NOMO-1 treated with dmso at 0.1 percent for 144 hours (cell line): ENCODE measurements at regions not wholly inside any gene's neighbourhood (a gene's known extent, or its start where the extent isn't known, plus 50 kb on each side); places are given as distances from the start of the nearest gene placed in this dataset.

Source experiments
- DNase-seq: peaks from one replicate; lab custom pipeline; 2025; ENCODE audit not compliant: unreplicated experiment; lab: John Stamatoyannopoulos, UW

GRCh38 chr2:238731961-238732360, 115.9 kb upstream of the TWIST2 start:
- peak; percentile 84 for DNase-seq

GRCh38 chr2:238738917-238739316, 109.0 kb upstream of the TWIST2 start:
- no peak for DNase-seq

- no peak for DNase-seq
Measured at GRCh38 chr2:238739668-238740067, 108.2 kb upstream of the TWIST2 start.

DNA sequence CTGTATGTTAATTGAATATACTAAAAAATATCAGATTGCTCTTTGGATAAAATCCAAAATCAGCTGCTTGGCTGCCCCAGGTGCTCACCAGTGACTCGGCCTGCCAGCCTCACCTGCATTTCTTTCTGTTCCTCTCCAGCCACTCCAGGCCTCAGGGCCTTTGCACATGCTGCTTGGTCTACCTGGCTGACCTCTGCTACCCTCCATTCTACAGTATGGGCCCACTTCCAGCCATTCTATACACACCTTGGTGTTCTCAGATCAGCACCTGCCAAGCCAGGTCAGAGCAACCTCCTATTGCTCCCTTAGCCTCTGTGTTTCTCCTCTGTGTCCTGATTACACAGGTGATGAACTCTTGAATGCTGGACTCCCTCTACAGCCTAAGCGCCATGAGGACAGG, 106.6 kb upstream of the TWIST2 start:
- no peak for DNase-seq

DNA sequence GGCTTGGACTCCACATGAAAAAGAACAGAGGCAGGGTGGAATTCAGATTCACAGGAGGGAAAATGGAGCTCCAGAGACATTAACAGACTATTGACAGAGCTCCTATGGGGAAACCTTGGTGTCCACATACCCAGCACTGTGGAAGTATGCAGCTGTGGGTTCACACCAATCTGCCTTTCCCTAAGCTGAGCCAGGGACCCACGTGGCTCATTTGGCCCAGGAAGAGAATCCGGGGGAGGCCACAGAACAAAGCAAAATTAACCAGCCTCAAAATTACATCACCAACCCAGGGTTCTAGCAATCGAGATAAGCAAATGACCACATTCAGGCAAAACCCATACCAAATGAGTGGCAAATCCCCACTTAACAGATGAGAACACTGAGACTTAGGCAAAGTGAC, 105.8 kb upstream of the TWIST2 start:
- DNase-seq = no peak

DNA sequence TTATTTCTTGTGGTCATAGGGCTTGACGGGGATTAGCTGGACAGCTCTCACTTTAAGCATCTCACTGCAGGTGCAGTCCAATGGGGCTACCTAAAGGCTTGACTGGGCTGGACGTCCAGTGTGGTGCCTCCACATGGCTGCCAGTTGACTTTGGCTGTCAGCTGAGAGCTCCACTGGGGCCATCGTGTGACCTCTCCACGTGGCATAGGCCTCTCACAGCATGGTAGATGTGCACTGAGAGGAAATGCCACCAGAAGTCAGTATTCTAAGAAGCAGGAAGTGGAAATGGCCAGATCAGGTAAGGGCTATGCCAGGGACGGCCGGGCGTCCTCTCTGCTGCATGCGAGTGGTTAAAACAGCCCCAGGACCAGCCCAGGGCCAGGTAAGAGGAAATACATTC, 105.2 kb upstream of the TWIST2 start:
- no peak for DNase-seq

- peak; percentile 44 for DNase-seq
Measured at GRCh38 chr2:238743243-238744065, 104.4 kb upstream of the TWIST2 start.

DNA sequence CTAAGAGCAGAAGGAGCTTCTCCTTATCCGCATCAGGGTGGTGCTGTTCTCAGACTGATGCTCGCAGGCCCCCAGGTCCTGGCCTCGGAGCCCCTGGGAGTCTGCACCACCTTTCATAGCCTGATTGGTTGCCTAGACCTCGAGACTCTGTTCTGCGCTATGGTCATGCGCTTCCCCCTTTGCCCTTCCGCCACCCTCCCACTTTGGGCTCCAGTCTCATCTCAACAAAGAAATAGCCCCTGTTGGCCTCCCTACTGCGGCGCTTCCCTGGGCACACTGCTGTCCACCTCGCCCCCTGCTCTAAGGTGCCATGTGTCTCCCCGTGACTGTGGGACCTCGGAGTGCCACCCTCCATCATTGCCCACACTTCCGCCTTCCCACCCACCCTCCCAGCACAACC, 102.9 kb upstream of the TWIST2 start:
- DNase-seq = no peak

DNA sequence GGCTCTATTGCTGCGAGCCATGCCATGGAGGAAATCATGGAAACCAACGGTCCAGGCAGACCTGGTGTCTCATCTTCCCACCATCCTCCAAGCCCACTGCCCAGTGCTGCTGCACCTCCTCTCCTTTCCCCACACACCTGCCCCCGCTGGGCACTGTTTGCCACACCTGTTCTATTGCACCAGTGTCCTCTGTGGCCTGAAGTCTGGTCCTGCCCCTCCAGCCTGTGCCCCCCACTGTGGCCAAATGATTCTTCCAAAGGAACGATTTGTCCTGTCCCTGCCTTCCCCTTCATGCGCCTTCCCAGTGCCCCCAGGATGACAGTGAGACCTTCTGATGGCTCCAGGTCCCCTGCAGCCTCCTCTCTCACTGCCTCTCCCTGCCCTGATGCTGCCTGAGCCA, 101.9 kb upstream of the TWIST2 start:
- DNase-seq = no peak

DNA sequence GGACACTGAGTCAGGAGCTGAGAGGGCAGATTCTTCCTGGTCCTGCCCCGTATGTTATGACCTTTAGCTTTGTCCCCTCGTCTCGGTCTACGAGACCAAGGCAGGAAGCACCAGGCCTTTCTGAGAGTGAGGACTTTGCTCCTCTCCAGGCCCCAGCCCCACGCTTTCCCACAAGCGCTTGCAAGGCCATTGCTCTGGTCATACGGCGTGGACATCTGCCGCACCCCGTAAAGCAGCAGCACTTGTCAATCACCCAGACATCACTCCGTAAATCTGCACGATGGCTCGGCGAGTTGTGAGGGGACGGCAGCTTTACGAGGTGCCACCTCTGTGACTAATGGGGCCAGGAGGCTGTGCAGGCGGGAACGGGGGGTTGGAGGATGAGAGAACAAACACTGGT, 100.8 kb upstream of the TWIST2 start:
- DNase-seq = no peak

- no peak for DNase-seq
Measured at GRCh38 chr2:238747557-238747956, 100.3 kb upstream of the TWIST2 start.

DNA sequence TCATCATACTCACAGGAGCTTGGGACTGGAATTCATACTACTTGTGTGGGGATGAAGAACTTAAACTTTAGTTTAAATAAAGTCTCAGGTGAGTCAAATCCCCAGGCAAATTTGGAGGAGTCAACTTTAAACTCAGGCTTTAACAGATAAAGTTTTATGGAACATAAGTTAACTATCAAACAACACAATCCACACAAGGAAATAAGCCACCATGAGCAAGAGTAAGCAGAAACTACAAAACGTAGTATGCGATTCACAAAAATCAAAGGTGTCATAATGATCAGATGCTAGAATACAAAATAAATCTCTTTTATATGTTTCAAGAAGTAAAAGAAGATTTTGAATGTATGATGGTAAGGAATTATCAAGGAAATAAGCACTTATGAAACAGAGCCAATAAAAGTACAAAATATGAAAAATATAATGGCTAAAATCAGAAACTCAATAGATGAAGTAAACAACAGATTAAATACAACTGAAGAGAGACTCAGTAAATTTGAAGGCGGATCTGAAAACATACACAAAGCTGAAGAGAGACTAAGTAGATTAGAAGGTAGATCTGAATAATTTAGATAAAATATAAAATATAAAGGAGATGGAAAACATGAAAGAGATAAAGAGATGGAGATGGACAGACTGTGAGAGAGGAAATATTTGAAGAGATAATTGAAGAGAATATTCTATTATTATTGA, 97.5 kb upstream of the TWIST2 start:
- DNase-seq = no peak

GRCh38 chr2:238754259-238754658, 93.6 kb upstream of the TWIST2 start:
- DNase-seq = no peak

GRCh38 chr2:238761868-238762267, 86.0 kb upstream of the TWIST2 start:
- DNase-seq = no peak

DNA sequence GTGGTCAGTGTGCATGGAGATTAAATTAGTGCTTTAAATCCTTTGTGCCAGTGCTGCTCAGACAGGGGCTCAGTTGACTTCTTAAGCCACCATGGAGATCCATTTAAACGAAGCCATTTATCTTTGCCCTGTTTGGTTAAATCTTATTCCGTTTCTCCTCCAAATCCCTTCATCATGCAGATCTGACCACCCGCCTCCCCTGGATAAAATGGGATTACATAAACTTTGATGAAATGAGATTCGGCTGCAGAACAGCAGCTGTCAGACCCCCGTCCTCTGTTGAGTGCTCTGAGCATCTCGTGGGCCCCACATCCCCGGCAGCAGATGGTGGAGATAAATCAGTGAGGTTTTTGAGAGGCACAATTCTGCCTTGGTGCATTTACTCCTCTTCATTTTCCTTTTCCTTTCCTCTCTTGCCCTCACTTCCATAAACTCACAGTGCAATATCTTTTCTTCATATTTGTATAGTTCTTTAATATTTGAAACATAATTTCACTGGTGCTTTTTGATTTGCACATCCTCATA, 84.4 kb upstream of the TWIST2 start:
- no peak for DNase-seq

DNA sequence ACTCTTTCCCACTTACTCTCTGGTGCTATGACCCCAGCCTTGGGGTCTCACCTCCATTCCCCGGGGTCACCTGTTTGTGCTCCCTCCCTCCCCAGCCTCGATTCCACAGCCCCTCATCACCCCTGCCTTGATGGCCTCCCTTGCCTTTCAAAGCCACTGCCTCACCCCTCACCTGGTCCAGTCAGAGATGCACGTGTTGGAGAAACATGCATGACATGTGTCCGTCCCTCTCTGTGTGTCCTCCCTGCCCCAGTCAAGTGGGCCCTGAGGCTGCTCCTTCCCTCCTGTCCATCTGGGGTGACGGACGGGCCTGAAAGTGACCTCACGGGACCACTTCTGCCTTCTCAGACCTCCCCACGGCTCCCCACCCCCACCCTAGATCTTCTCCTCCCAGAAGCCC, 82.3 kb upstream of the TWIST2 start:
- DNase-seq = no peak

GRCh38 chr2:238771218-238771617, 76.7 kb upstream of the TWIST2 start:
- no peak for DNase-seq

GRCh38 chr2:238771639-238772038, 76.2 kb upstream of the TWIST2 start:
- DNase-seq = no peak

DNA sequence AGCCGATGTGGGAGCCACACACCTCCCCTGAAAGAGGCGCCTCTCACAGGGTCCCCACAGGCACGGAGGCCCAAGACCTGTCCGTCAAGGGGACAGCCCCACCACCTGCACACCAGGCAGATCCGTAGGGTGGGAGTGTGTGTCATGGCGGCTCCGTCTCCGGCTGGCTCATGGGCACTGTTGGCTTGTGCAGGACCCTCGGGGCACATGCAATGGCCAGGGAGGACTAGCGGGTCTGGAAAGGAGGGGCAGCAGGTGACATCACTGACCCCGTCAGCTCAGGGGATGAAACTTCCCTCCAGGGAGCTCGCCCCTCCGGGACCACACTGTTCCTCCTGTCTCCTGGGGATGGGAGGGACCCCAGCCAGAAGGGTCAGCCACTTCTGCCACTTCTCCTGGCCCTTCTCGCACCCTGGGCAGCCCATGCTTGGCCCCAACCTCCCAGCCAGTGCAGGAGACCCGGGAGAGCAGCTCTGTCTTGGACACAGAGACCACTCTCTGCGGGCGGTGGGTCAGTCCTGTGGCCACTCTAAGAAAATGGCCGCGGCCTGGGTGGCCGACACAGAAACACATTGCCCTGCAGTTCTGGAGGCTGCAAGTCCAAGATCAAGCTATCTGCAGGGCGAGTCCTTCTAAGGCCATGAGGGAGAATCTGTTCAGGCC, 75.1 kb upstream of the TWIST2 start:
- no peak for DNase-seq

DNA sequence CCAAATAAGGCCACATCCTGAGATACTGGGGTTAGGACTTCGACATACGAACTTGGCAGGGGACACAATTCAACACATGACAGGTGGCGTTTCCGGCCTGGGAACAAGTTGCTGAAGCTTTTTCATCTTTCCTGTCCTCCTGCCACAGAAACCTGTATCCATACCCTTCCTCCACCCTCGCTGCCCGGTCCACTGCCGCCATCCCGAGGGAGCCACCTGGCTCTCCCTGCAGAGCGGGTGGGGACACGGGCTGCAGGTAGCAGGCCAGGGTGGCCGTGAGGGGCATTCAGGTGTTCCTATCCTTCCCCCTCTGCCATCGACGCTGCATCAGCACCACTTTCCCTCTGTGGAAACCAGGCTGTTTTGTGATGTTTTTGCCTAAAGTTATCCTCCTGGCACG, 74.4 kb upstream of the TWIST2 start:
- DNase-seq = no peak

- no peak for DNase-seq
Measured at GRCh38 chr2:238774071-238774470, 73.8 kb upstream of the TWIST2 start.

DNA sequence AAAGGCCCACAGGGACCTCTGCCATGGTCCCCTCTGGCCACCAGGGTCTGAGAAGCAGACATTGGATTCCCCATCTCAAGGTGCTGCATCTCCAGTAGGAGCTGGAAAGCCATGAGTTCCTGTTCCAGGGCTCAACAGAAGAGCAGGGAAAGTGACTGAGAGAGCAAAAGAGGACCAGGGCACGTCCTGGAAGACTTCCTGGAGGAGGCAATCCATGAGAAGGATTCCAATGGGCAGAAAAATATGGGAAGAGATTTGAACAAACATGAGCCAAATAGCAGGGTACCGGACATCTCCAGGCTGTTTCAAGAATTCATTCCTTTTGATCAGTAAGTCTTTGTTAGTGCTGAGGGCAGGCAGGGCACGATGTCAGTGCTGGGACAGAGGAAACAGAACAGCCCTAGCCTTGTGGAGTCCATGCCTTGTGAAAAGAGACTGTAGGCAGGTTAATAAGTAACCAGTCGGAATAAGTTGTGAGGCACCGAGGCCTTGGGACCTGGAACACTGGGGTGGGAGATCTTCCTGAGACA, 72.8 kb upstream of the TWIST2 start:
- DNase-seq = no peak
